Ureter (tissue), 1 donor: ENCODE measurements at regions not wholly inside any gene's neighbourhood (a gene's known extent, or its start where the extent isn't known, plus 50 kb on each side); places are given as distances from the start of the nearest gene placed in this dataset.
A peak's percentile ranks its signal among the peaks of the same experiment; 100 is the strongest.
"Not testable (repeated sequence)": the region's sequence is repeated elsewhere in the genome, so short reads cannot be mapped to it uniquely, and the experiment has no call there.

Experiments
- DNase-seq: peaks from one replicate; pipeline ENCODE4 v3.0.0-alpha.2; 2020; ENCODE audit warnings: low spot score
- donor health status: DM: yes; HTN: yes; CAD: no.

- no peak for DNase-seq
These were observed 65.1 kb upstream of the RASD2 start for GRCh38 chr22:35475545-35475944.

- no peak for DNase-seq
These were observed 64.3 kb upstream of the RASD2 start for GRCh38 chr22:35476341-35476740.

GRCh38 chr22:35477911-35478582 is 62.6 kb upstream of the RASD2 start:
- peak; percentile 88 for DNase-seq

GRCh38 chr22:35478633-35479107 is 62.0 kb upstream of the RASD2 start:
- no peak for DNase-seq

GRCh38 chr22:35479359-35479758 is 61.3 kb upstream of the RASD2 start:
- no peak for DNase-seq

- DNase-seq: peak; percentile 82
These were observed 60.6 kb upstream of the RASD2 start for GRCh38 chr22:35479985-35480550.

- peak; percentile 63 for DNase-seq
These were observed 59.7 kb upstream of the RASD2 start for GRCh38 chr22:35480627-35481550.

- no peak for DNase-seq
These were observed 58.3 kb upstream of the RASD2 start for GRCh38 chr22:35482311-35482710.

- no peak for DNase-seq
These were observed 57.7 kb upstream of the RASD2 start for GRCh38 chr22:35482974-35483373.

GRCh38 chr22:35483730-35484129 is 56.9 kb upstream of the RASD2 start:
- no peak for DNase-seq

- no peak for DNase-seq
These were observed 55.7 kb upstream of the RASD2 start for GRCh38 chr22:35484651-35485556.

GRCh38 chr22:35486116-35486631 is 54.5 kb upstream of the RASD2 start:
- DNase-seq: no peak

GRCh38 chr22:35487623-35488022 is 53.0 kb upstream of the RASD2 start:
- DNase-seq: not testable (repeated sequence)

- no peak for DNase-seq
These were observed 52.1 kb upstream of the RASD2 start for GRCh38 chr22:35488513-35488912.

GRCh38 chr22:35489239-35489638 is 51.4 kb upstream of the RASD2 start:
- no peak for DNase-seq
